ENCODE measurements at regions not wholly inside any gene's neighbourhood (a gene's known extent, or its start where the extent isn't known, plus 50 kb on each side); places are given as distances from the start of the nearest gene placed in this dataset.

GRCh38 chr11:92455210-92455790 is 230.7 kb downstream of the FAT3 start:
- TF ChIP-seq CREB1 (IDR thresholded peaks at IDR 0.05; ENCODE audit: low read depth) (no peak), REST (IDR thresholded peaks at IDR 0.05; ENCODE audit: low read depth) (no peak), RAD21 (IDR thresholded peaks at IDR 0.05; ENCODE audit: low read depth) (no peak), FOXM1 (IDR thresholded peaks at IDR 0.05; ENCODE audit: borderline replicate concordance, low read depth) (no peak), YY1 (IDR thresholded peaks at IDR 0.05; ENCODE audit: low read depth) (no peak), TAF1 (IDR thresholded peaks at IDR 0.05; ENCODE audit: low read depth) (no peak), NFIC (IDR thresholded peaks at IDR 0.05) (no peak), MAX (IDR thresholded peaks at IDR 0.05) (no peak), EGR1 (IDR thresholded peaks at IDR 0.05) (no peak), USF1 (IDR thresholded peaks at IDR 0.05) (no peak), TCF12 (IDR thresholded peaks at IDR 0.05; ENCODE audit: low read depth) (no peak), TEAD4 (IDR thresholded peaks at IDR 0.05) (no peak)

GRCh38 chr11:92457250-92457649 is 232.6 kb downstream of the FAT3 start:
- TF ChIP-seq CEBPB (IDR thresholded peaks at IDR 0.05) (no peak), REST (IDR thresholded peaks at IDR 0.05; ENCODE audit: low read depth) (no peak), TEAD4 (IDR thresholded peaks at IDR 0.05) (no peak), NFIC (IDR thresholded peaks at IDR 0.05) (no peak), RAD21 (IDR thresholded peaks at IDR 0.05; ENCODE audit: low read depth) (no peak), USF1 (IDR thresholded peaks at IDR 0.05) (no peak), YY1 (IDR thresholded peaks at IDR 0.05; ENCODE audit: low read depth) (no peak), EP300 (IDR thresholded peaks at IDR 0.05; ENCODE audit: borderline replicate concordance) (no peak), MAX (IDR thresholded peaks at IDR 0.05) (no peak), TAF1 (IDR thresholded peaks at IDR 0.05; ENCODE audit: low read depth) (no peak), ZBTB7A (IDR thresholded peaks at IDR 0.05; ENCODE audit: low read depth) (no peak), FOXM1 (IDR thresholded peaks at IDR 0.05; ENCODE audit: borderline replicate concordance, low read depth) (no peak), EGR1 (IDR thresholded peaks at IDR 0.05) (no peak), TCF12 (IDR thresholded peaks at IDR 0.05; ENCODE audit: low read depth) (no peak), CREB1 (IDR thresholded peaks at IDR 0.05; ENCODE audit: low read depth) (no peak)

- TF ChIP-seq TCF12 (IDR thresholded peaks at IDR 0.05; ENCODE audit: low read depth) (no peak), TAF1 (IDR thresholded peaks at IDR 0.05; ENCODE audit: low read depth) (no peak), NFIC (IDR thresholded peaks at IDR 0.05) (no peak), CREB1 (IDR thresholded peaks at IDR 0.05; ENCODE audit: low read depth) (no peak), EP300 (IDR thresholded peaks at IDR 0.05; ENCODE audit: borderline replicate concordance) (no peak), FOXM1 (IDR thresholded peaks at IDR 0.05; ENCODE audit: borderline replicate concordance, low read depth) (no peak), MAX (IDR thresholded peaks at IDR 0.05) (no peak), EGR1 (IDR thresholded peaks at IDR 0.05) (no peak), CEBPB (IDR thresholded peaks at IDR 0.05) (no peak), YY1 (IDR thresholded peaks at IDR 0.05; ENCODE audit: low read depth) (no peak), RAD21 (IDR thresholded peaks at IDR 0.05; ENCODE audit: low read depth) (no peak), REST (IDR thresholded peaks at IDR 0.05; ENCODE audit: low read depth) (no peak), ZBTB7A (IDR thresholded peaks at IDR 0.05; ENCODE audit: low read depth) (no peak), USF1 (IDR thresholded peaks at IDR 0.05) (no peak)
Observed at GRCh38 chr11:92458486-92458885, 233.9 kb downstream of the FAT3 start.
